ENCODE measurements at regions not wholly inside any gene's neighbourhood (a gene's known extent, or its start where the extent isn't known, plus 50 kb on each side); places are given as distances from the start of the nearest gene placed in this dataset.

DNA sequence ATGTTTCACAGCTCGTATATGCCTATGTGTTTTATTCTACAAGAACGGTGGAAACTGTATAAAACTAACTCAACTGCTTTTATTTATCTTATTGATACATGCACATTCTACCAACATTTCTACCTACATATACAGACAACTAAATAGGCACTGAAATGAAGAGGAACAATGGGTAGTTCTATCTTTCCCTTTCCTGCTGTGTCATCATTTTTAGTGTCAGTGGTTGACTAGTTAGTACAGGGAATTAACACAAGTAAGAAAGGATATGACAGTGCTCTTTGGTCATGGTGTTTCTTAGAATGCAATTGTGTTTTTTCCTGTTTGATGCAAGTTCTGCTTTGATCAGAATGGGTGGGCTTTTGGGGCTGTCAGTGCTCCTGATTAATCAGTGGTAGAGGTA, 293.8 kb upstream of the CTSO start:
- no peak for TF ChIP-seq POLR2A (IDR thresholded peaks at IDR 0.05; ENCODE audit: low read length)
- TF ChIP-seq GATA1 (IDR thresholded peaks at IDR 0.05; ENCODE audit: low read depth, low read length): no peak
